Upper lobe of right lung (tissue), 1 donor: ENCODE measurements at regions not wholly inside any gene's neighbourhood (a gene's known extent, or its start where the extent isn't known, plus 50 kb on each side); places are given as distances from the start of the nearest gene placed in this dataset.

Experiments
- ATAC-seq: fragments of 200-7000 bp; cut with Tn5 transposase; one replicate; pipeline ENCODE4 v1.9.1; 2020; ENCODE audit warnings: mild to moderate bottlenecking, moderate library complexity
- DNase-seq: peaks from one replicate; pipeline ENCODE4 v3.0.0-alpha.2; 2020
- H3K27ac ChIP-seq: fragments of 200-600 bp; one replicate; pipeline ENCODE4 v1.8.0; 2022
- H3K27me3 ChIP-seq: fragments of 200-600 bp; one replicate; pipeline ENCODE4 v1.8.0; 2022; ENCODE audit warnings: mild to moderate bottlenecking
- H3K36me3 ChIP-seq: fragments of 200-600 bp; one replicate; pipeline ENCODE4 v1.8.0; 2022
- H3K4me1 ChIP-seq: fragments of 200-600 bp; one replicate; pipeline ENCODE4 v1.8.0; 2022
- H3K4me3 ChIP-seq: fragments of 200-600 bp; one replicate; pipeline ENCODE4 v1.8.0; 2022; ENCODE audit warnings: mild to moderate bottlenecking
- H3K9me3 ChIP-seq: fragments of 200-600 bp; one replicate; pipeline ENCODE4 v1.8.0; 2022
- CTCF ChIP-seq: fragments of 200-600 bp; IDR thresholded peaks from one replicate; pipeline ENCODE4 v1.8.0; 2022; ENCODE audit warnings: antibody characterized with exemption
- intact Hi-C: fragments of 100-400 bp; cut with DNase I; formaldehyde crosslinking; loops from one replicate; pipeline ENCODE4 v1.11.0; 2022
- donor health status: DM: no; HTN: yes; CAD: no; lungs with severe emphysema.

GRCh38 chr4:138088449-138089208, 153.5 kb downstream of the SLC7A11 start:
- Histone ChIP-seq H3K4me1 (no peaks in the 10 kb centered on the region), H3K9me3 (no peaks in the 10 kb centered on the region), H3K36me3 (no peaks in the 10 kb centered on the region), H3K27ac (no peak overlapping the region), H3K4me3 (no peak overlapping the region), H3K27me3 (no peaks in the 10 kb centered on the region)
- intact Hi-C loops, result no loop called here
- DNase-seq, result no peak
- ATAC-seq, result no peak
- TF ChIP-seq CTCF, result no peak

- intact Hi-C loops, result no loop called here
- no peak for ATAC-seq
- no peaks in the 10 kb centered on the region for H3K9me3 ChIP-seq
These were observed 155.0 kb downstream of the SLC7A11 start for GRCh38 chr4:138087066-138087719.

GRCh38 chr4:138086611-138087041, 155.5 kb downstream of the SLC7A11 start:
- H3K4me1 ChIP-seq, result no peaks in the 10 kb centered on the region
- no peaks in the 10 kb centered on the region for H3K27me3 ChIP-seq
- H3K27ac ChIP-seq, result no peak overlapping the region
- no peaks in the 10 kb centered on the region for H3K36me3 ChIP-seq
- ATAC-seq, result no peak
- intact Hi-C loops, result no loop called here
- no peaks in the 10 kb centered on the region for H3K9me3 ChIP-seq
- no peak for TF ChIP-seq CTCF
- no peak for DNase-seq
- no peak overlapping the region for H3K4me3 ChIP-seq

More at GRCh38 chr4:138087066-138087719, 155.0 kb downstream of the SLC7A11 start:
- Histone ChIP-seq H3K4me1 (no peaks in the 10 kb centered on the region), H3K36me3 (no peaks in the 10 kb centered on the region), H3K27ac (no peak overlapping the region), H3K4me3 (no peak overlapping the region), H3K27me3 (no peaks in the 10 kb centered on the region)
- TF ChIP-seq CTCF, result no peak
- DNase-seq, result no peak

GRCh38 chr4:138085736-138086305, 156.3 kb downstream of the SLC7A11 start:
- no peaks in the 10 kb centered on the region for H3K36me3 ChIP-seq
- H3K27me3 ChIP-seq, result no peaks in the 10 kb centered on the region
- H3K27ac ChIP-seq, result no peak overlapping the region
- H3K4me3 ChIP-seq, result no peak overlapping the region
- ATAC-seq (no peak), DNase-seq (no peak)
- intact Hi-C loops, result no loop called here
- no peaks in the 10 kb centered on the region for H3K9me3 ChIP-seq
- no peaks in the 10 kb centered on the region for H3K4me1 ChIP-seq
- no peak for TF ChIP-seq CTCF

- intact Hi-C loops, result no loop called here
- no peak overlapping the region for H3K4me3 ChIP-seq
- H3K4me1 ChIP-seq, result no peaks in the 10 kb centered on the region
- DNase-seq (no peak), ATAC-seq (no peak)
- H3K27ac ChIP-seq, result no peak overlapping the region
- H3K27me3 ChIP-seq, result no peaks in the 10 kb centered on the region
- no peaks in the 10 kb centered on the region for H3K36me3 ChIP-seq
- no peak for TF ChIP-seq CTCF
- H3K9me3 ChIP-seq, result no peaks in the 10 kb centered on the region
These were observed 163.2 kb downstream of the SLC7A11 start for GRCh38 chr4:138078751-138079520.
